ENCODE measurements at regions not wholly inside any gene's neighbourhood (a gene's known extent, or its start where the extent isn't known, plus 50 kb on each side); places are given as distances from the start of the nearest gene placed in this dataset.

DNA sequence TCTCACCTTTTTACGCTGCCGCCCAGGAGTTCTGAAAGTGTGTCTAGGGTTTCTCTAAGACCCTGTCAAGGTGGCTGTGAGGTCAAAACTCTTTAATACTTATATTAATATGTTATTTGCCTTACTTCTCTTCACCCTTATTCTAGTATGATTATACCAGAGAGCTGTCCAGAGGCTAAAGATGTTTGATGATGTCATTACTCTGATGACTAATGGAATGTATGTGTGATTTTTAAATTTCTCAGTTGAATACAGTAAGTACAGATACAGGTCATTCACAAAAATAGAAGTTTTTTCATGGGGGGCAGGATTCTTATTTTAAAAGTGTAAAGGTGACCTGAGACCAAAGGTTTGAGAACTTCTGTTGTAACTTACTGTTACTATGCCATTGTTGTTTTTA, 150.6 kb upstream of the FOXP2 start:
- no peak overlapping the region for H3K23ac ChIP-seq (ENCODE audit: insufficient read length, low read depth, low read length)
- H3T11ph ChIP-seq (ENCODE audit: low read length) = no peak overlapping the region
- H3K14ac ChIP-seq (ENCODE audit: insufficient read depth, low read length) = no peak overlapping the region
- no peak overlapping the region for H2AK5ac ChIP-seq (ENCODE audit: insufficient read length, low read length)
- H2BK12ac ChIP-seq (ENCODE audit: insufficient read length, low read depth, low read length) = no peak overlapping the region
- no peak overlapping the region for H3K27ac Mint-ChIP-seq
- no peaks in the 10 kb centered on the region for H3K23me2 ChIP-seq (ENCODE audit: insufficient read length, low read depth, low read length, poor library complexity, severe bottlenecking)
- no peaks in the 10 kb centered on the region; the same call in 1 of the 2 replicates for H3K27me3 Mint-ChIP-seq (ENCODE audit: low read depth)
- H2BK20ac ChIP-seq (ENCODE audit: low read depth, low read length, poor library complexity, severe bottlenecking) = no peak overlapping the region
- H2AFZ ChIP-seq (ENCODE audit: low read length) = no peak overlapping the region
- H3K4me3 Mint-ChIP-seq = no peak overlapping the region
- no peaks in the 10 kb centered on the region for H3K4me1 Mint-ChIP-seq
- H3K18ac ChIP-seq (ENCODE audit: insufficient read length, low read depth, low read length) = no peak overlapping the region
- H3K9ac ChIP-seq (ENCODE audit: extremely low read depth, insufficient read length, low read length) = no peak overlapping the region
- H4K91ac ChIP-seq (ENCODE audit: insufficient read length, low read depth, low read length) = no peak overlapping the region
- H3K9me3 Mint-ChIP-seq = no peaks in the 10 kb centered on the region; a peak in 2 of 5 replicates
- H2BK120ac ChIP-seq (ENCODE audit: low read depth, low read length, poor library complexity, severe bottlenecking) = no peak overlapping the region
- H3K79me2 ChIP-seq (ENCODE audit: insufficient read depth, low read length) = no peaks in the 10 kb centered on the region
- H3K56ac ChIP-seq (ENCODE audit: insufficient read length, low read depth, low read length) = no peak overlapping the region
- H2BK5ac ChIP-seq (ENCODE audit: insufficient read length, low read length) = no peak overlapping the region
- no peak overlapping the region for H3K27ac ChIP-seq (ENCODE audit: insufficient read length, low read depth, low read length)
- no peaks in the 10 kb centered on the region for H3K36me3 Mint-ChIP-seq (ENCODE audit: insufficient read depth in 1 of 3, low read depth in 3 of 3)
- no peaks in the 10 kb centered on the region for H3K9me3 ChIP-seq (ENCODE audit: control insufficient read depth, low read depth, low read length)
- no peak for DNase-seq
- no peak overlapping the region for H2BK15ac ChIP-seq (ENCODE audit: low read depth, low read length)
- no peak overlapping the region for H3K4me2 ChIP-seq (ENCODE audit: insufficient read depth, insufficient read length, low read length)
- H4K8ac ChIP-seq (replicated peaks; ENCODE audit: insufficient read length, low read depth, low read length) = no peak overlapping the region
- H4K5ac ChIP-seq (ENCODE audit: insufficient read length, low read depth, low read length) = no peak overlapping the region
- no peak overlapping the region for H3K4ac ChIP-seq (ENCODE audit: low read depth, low read length)
- H3K4me1 ChIP-seq (ENCODE audit: insufficient read depth, low read length) = no peaks in the 10 kb centered on the region
- H4K20me1 ChIP-seq (ENCODE audit: control insufficient read depth, insufficient read depth, insufficient read length) = no peaks in the 10 kb centered on the region
- WGBS (ENCODE audit: extremely low coverage, insufficient read length, low lambda C conversion rate) = no CpG with 5 or more reads among the region's 2 CpGs
- TF ChIP-seq, protein P1, sequence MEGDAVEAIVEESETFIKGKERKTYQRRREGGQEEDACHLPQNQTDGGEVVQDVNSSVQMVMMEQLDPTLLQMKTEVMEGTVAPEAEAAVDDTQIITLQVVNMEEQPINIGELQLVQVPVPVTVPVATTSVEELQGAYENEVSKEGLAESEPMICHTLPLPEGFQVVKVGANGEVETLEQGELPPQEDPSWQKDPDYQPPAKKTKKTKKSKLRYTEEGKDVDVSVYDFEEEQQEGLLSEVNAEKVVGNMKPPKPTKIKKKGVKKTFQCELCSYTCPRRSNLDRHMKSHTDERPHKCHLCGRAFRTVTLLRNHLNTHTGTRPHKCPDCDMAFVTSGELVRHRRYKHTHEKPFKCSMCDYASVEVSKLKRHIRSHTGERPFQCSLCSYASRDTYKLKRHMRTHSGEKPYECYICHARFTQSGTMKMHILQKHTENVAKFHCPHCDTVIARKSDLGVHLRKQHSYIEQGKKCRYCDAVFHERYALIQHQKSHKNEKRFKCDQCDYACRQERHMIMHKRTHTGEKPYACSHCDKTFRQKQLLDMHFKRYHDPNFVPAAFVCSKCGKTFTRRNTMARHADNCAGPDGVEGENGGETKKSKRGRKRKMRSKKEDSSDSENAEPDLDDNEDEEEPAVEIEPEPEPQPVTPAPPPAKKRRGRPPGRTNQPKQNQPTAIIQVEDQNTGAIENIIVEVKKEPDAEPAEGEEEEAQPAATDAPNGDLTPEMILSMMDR (conservative IDR thresholded peaks at IDR 0.05) = no peak
- H3K79me1 ChIP-seq (ENCODE audit: insufficient read depth, low read depth, low read length, poor library complexity, severe bottlenecking) = no peaks in the 10 kb centered on the region
- no peaks in the 10 kb centered on the region for H3K27me3 ChIP-seq (ENCODE audit: insufficient read depth, low read length)
